Left cardiac atrium (tissue), 4 donors: ENCODE measurements at regions not wholly inside any gene's neighbourhood (a gene's known extent, or its start where the extent isn't known, plus 50 kb on each side); places are given as distances from the start of the nearest gene placed in this dataset.

Experiments
- ATAC-seq, 2 donors: fragments of 200-7000 bp; cut with Tn5 transposase; one replicate each; pipeline ENCODE4 v1.9.1; 2020; ENCODE audit warnings: mild to moderate bottlenecking in 2 of 2, moderate library complexity in 2 of 2
- DNase-seq: peaks from one replicate; pipeline ENCODE4 v3.0.0-alpha.2; 2020
- intact Hi-C, 2 donors: fragments of 100-400 bp; cut with DNase I; formaldehyde crosslinking; loops; one replicate each; pipeline versions ENCODE4 v1.14.1 to v1.15.1; 2022 to 2023
- donor health status: DM: no; HTN: yes; CAD: no.
- donor health status: DM: no; HTN: yes; CAD: no; lungs with severe emphysema.
- donor health status: DM: yes; HTN: yes; CAD: no.
- donor health status: Dilated cardiomyopathy.

GRCh38 chr5:120405923-120406322, 58.2 kb upstream of the PRR16 start:
- DNase-seq: no peak
- intact Hi-C loops: no loop called here
- ATAC-seq: peak in 1 of 2 donors; percentile 70

- intact Hi-C loops: no loop called here
- no peak for DNase-seq
- ATAC-seq: no peak
Observed at GRCh38 chr5:120413686-120414085, 50.4 kb upstream of the PRR16 start.
